ENCODE measurements at regions not wholly inside any gene's neighbourhood (a gene's known extent, or its start where the extent isn't known, plus 50 kb on each side); places are given as distances from the start of the nearest gene placed in this dataset.

- Mint-ChIP-seq H3K36me3 (ENCODE audit: insufficient read depth, unreplicated experiment) (no peaks in the 10 kb centered on the region), H3K4me3 (ENCODE audit: unreplicated experiment) (no peak overlapping the region), H3K4me1 (ENCODE audit: insufficient read depth, unreplicated experiment) (no peaks in the 10 kb centered on the region), H3K27ac (ENCODE audit: low read depth, unreplicated experiment) (no peak overlapping the region), H3K9me3 (ENCODE audit: unreplicated experiment) (no peaks in the 10 kb centered on the region), H3K27me3 (ENCODE audit: insufficient read depth, unreplicated experiment) (no peaks in the 10 kb centered on the region)
- no peak for DNase-seq (ENCODE audit: unreplicated experiment)
- no peak for TF ChIP-seq CTCF (IDR thresholded peaks at IDR 0.05; ENCODE audit: unreplicated experiment)
- no TSS peak for BruUV-seq (replicated peaks)
- intact Hi-C loops (cut with micrococcal nuclease) = no loop called here
- CTCF ChIA-PET = interaction anchor here (1.1 to 2.1 kb wide), 3 partner anchors 8 to 16 kb away, joined by 3 to 7 read pairs (median 3); no protein-coding TSS in a partner anchor
- POLR2A ChIA-PET = no interaction called here
Observed at GRCh38 chr5:39700523-39700922, 275.7 kb upstream of the DAB2 start.

- Mint-ChIP-seq H3K36me3 (ENCODE audit: insufficient read depth, unreplicated experiment) (peaks cover under 1% of the 10 kb centered on the region), H3K27ac (ENCODE audit: low read depth, unreplicated experiment) (no peak overlapping the region), H3K4me3 (ENCODE audit: unreplicated experiment) (no peak overlapping the region), H3K27me3 (ENCODE audit: insufficient read depth, unreplicated experiment) (no peaks in the 10 kb centered on the region), H3K4me1 (ENCODE audit: insufficient read depth, unreplicated experiment) (no peaks in the 10 kb centered on the region), H3K9me3 (ENCODE audit: unreplicated experiment) (no peaks in the 10 kb centered on the region)
- ChIA-PET CTCF (interaction anchor here (0.9 kb wide), 1 partner anchor 100 kb away, joined by 5 read pairs; no protein-coding TSS in a partner anchor), POLR2A (no interaction called here)
- intact Hi-C loops (cut with micrococcal nuclease) = no loop called here
- no TSS peak for BruUV-seq (replicated peaks)
- DNase-seq (ENCODE audit: unreplicated experiment) = no peak
- no peak for TF ChIP-seq CTCF (IDR thresholded peaks at IDR 0.05; ENCODE audit: unreplicated experiment)
Observed at GRCh38 chr5:39698838-39699560, 274.2 kb upstream of the DAB2 start.

GRCh38 chr5:39697881-39698280 is 273.1 kb upstream of the DAB2 start:
- H3K27ac Mint-ChIP-seq (ENCODE audit: low read depth, unreplicated experiment) = no peak overlapping the region
- no peak for TF ChIP-seq CTCF (IDR thresholded peaks at IDR 0.05; ENCODE audit: unreplicated experiment)
- BruUV-seq (replicated peaks) = no TSS peak
- no peak overlapping the region for H3K4me3 Mint-ChIP-seq (ENCODE audit: unreplicated experiment)
- POLR2A ChIA-PET = no interaction called here
- intact Hi-C loops (cut with micrococcal nuclease) = no loop called here
- peaks cover 6% of the 10 kb centered on the region for H3K36me3 Mint-ChIP-seq (ENCODE audit: insufficient read depth, unreplicated experiment)
- no peaks in the 10 kb centered on the region for H3K9me3 Mint-ChIP-seq (ENCODE audit: unreplicated experiment)
- H3K27me3 Mint-ChIP-seq (ENCODE audit: insufficient read depth, unreplicated experiment) = no peaks in the 10 kb centered on the region
- CTCF ChIA-PET = no interaction called here
- DNase-seq (ENCODE audit: unreplicated experiment) = no peak
- no peaks in the 10 kb centered on the region for H3K4me1 Mint-ChIP-seq (ENCODE audit: insufficient read depth, unreplicated experiment)

GRCh38 chr5:39696672-39697398 is 272.1 kb upstream of the DAB2 start:
- CTCF ChIA-PET = interaction anchor here (0.9 to 2.2 kb wide), 2 partner anchors 15 to 17 kb away, joined by 4 to 8 read pairs; no protein-coding TSS in a partner anchor

More at GRCh38 chr5:39696672-39697398, 272.1 kb upstream of the DAB2 start:
- Mint-ChIP-seq H3K27me3 (ENCODE audit: insufficient read depth, unreplicated experiment) (no peaks in the 10 kb centered on the region), H3K9me3 (ENCODE audit: unreplicated experiment) (no peaks in the 10 kb centered on the region), H3K36me3 (ENCODE audit: insufficient read depth, unreplicated experiment) (peaks cover 6% of the 10 kb centered on the region), H3K27ac (ENCODE audit: low read depth, unreplicated experiment) (no peak overlapping the region), H3K4me3 (ENCODE audit: unreplicated experiment) (no peak overlapping the region), H3K4me1 (ENCODE audit: insufficient read depth, unreplicated experiment) (no peaks in the 10 kb centered on the region)
- no peak for DNase-seq (ENCODE audit: unreplicated experiment)
- intact Hi-C loops (cut with micrococcal nuclease) = no loop called here
- no peak for TF ChIP-seq CTCF (IDR thresholded peaks at IDR 0.05; ENCODE audit: unreplicated experiment)
- BruUV-seq (replicated peaks) = no TSS peak
- POLR2A ChIA-PET = interaction anchor here (0.7 kb wide), 1 partner anchor 98 kb away, joined by 3 read pairs; no protein-coding TSS in a partner anchor

Data from MCF 10A (cell line).